H1 (cell line): ENCODE measurements at regions not wholly inside any gene's neighbourhood (a gene's known extent, or its start where the extent isn't known, plus 50 kb on each side); places are given as distances from the start of the nearest gene placed in this dataset.

Experiments used
- CTCF ChIA-PET: fragments of 300-600 bp; sonication (Branson Sonifier 250); formaldehyde crosslinking; loops from one replicate; lab custom pipeline; 2021; ENCODE audit not compliant: partially characterized antibody; lab: Charles Lee
- POLR2A ChIA-PET: fragments of 300-600 bp; sonication (Branson Sonifier 250); formaldehyde crosslinking; loops from one replicate; lab custom pipeline; 2021; ENCODE audit warnings: inconsistent platforms; ENCODE audit not compliant: partially characterized antibody; lab: Charles Lee
- DNase-seq, 2 experiments: peaks; one replicate each; pipeline versions ENCODE4 v3.0.0 to v3.0.0-alpha.2; 2010 to 2022; ENCODE audit warnings: low spot score in 2 of 2, low read depth in 1 of 2, mixed read lengths in 1 of 2
- FAIRE-seq: peaks from 2 replicates; lab custom pipeline; 2011; peaks lifted over from hg19 to GRCh38; lab: Jason Lieb, UNC
- H2AFZ ChIP-seq: 2 replicates; pipeline ENCODE4 v1.8.1; 2012; ENCODE audit warnings: low read length, inconsistent platforms
- H2AK5ac ChIP-seq: 2 replicates; pipeline ENCODE4 v1.6.1; 2013; ENCODE audit warnings: low read depth, low read length
- H2BK120ac ChIP-seq: replicated peaks from 2 replicates; pipeline ENCODE3; 2013; ENCODE audit warnings: low read depth, low read length, inconsistent platforms
- H2BK12ac ChIP-seq: 2 replicates; pipeline ENCODE4 v1.6.1; 2013; ENCODE audit warnings: low read depth, low read length
- H2BK15ac ChIP-seq: 2 replicates; pipeline ENCODE4 v1.6.1; 2013; ENCODE audit warnings: low read length
- H2BK20ac ChIP-seq: 2 replicates; pipeline ENCODE4 v1.6.1; 2013; ENCODE audit warnings: low read length
- H2BK5ac ChIP-seq: 2 replicates; pipeline ENCODE4 v1.6.1; 2013; ENCODE audit warnings: low read depth, low read length
- H3K14ac ChIP-seq: 2 replicates; pipeline ENCODE4 v1.6.1; 2013; ENCODE audit warnings: inconsistent platforms; ENCODE audit not compliant: insufficient read length
- H3K18ac ChIP-seq: 2 replicates; pipeline ENCODE4 v1.6.1; 2013; ENCODE audit warnings: low read length; ENCODE audit errors: extremely low read depth
- H3K23ac ChIP-seq: 2 replicates; pipeline ENCODE4 v1.6.1; 2013; ENCODE audit warnings: inconsistent platforms; ENCODE audit not compliant: insufficient read length
- H3K23me2 ChIP-seq: 2 replicates; pipeline ENCODE4 v1.6.1; 2013; ENCODE audit warnings: low read depth, low read length
- H3K27ac ChIP-seq: 2 replicates; pipeline ENCODE4 v1.6.1; 2011; ENCODE audit warnings: low read depth, low read length, inconsistent platforms
- H3K27me3 ChIP-seq, 4 experiments: replicated peaks in 1 of 4; 1 replicate in 1 of 4; 2 replicates in 3 of 4; pipeline versions ENCODE4 v1.6.1 to v1.8.1; 2011 to 2013; ENCODE audit warnings: low read length in 3 of 4, mild to moderate bottlenecking in 3 of 4, inconsistent platforms in 2 of 4, mixed read lengths in 2 of 4, moderate library complexity in 1 of 4; ENCODE audit not compliant: control insufficient read depth in 3 of 4, insufficient read depth in 3 of 4; ENCODE audit errors: extremely low read depth in 1 of 4
- H3K36me3 ChIP-seq, 4 experiments: 2 replicates each; pipeline versions ENCODE4 v1.6.1 to v1.8.1; 2011 to 2013; ENCODE audit warnings: mild to moderate bottlenecking in 4 of 4, low read length in 3 of 4, moderate library complexity in 2 of 4, control low read depth in 1 of 4, inconsistent platforms in 1 of 4; ENCODE audit not compliant: insufficient read depth in 4 of 4, control insufficient read depth in 2 of 4
- H3K4ac ChIP-seq: replicated peaks from 2 replicates; pipeline ENCODE3; 2013; ENCODE audit warnings: low read length, low read depth, mixed read lengths, inconsistent platforms; ENCODE audit not compliant: insufficient read length
- H3K4me1 ChIP-seq, 4 experiments: replicated peaks in 1 of 4; 1 replicate in 1 of 4; 2 replicates in 3 of 4; pipeline versions ENCODE4 v1.6.1 to v1.8.1; 2011 to 2013; ENCODE audit warnings: low read length in 3 of 4, inconsistent platforms in 2 of 4, mixed read lengths in 1 of 4; ENCODE audit not compliant: insufficient read depth in 4 of 4, control insufficient read depth in 3 of 4
- H3K4me2 ChIP-seq, 2 experiments: 2 replicates each; pipeline versions ENCODE4 v1.6.1 to v1.8.1; 2011 to 2013; ENCODE audit warnings: low read depth in 2 of 2, low read length in 2 of 2, control low read depth in 1 of 2, inconsistent platforms in 1 of 2, mild to moderate bottlenecking in 1 of 2; ENCODE audit not compliant: insufficient read depth in 1 of 2
- H3K4me3 ChIP-seq, 4 experiments: fragments of 200-600, 300-600 bp in 1 of 4; sonication (generic), shearing (Covaris generic), sonication (Bioruptor Twin) in 1 of 4; 2 replicates each; pipeline versions ENCODE4 v1.5.1 to v1.8.1; 2011 to 2016; ENCODE audit warnings: low read length in 4 of 4, low read depth in 3 of 4, control low read depth in 2 of 4, inconsistent platforms in 2 of 4, mild to moderate bottlenecking in 2 of 4, mixed read lengths in 1 of 4, moderate library complexity in 1 of 4; ENCODE audit not compliant: insufficient read depth in 2 of 4; ENCODE audit errors: extremely low read depth in 1 of 4
- H3K56ac ChIP-seq: replicated peaks from 2 replicates; pipeline ENCODE3; 2013; ENCODE audit warnings: low read depth, mild to moderate bottlenecking, mixed read lengths, low read length, inconsistent platforms; ENCODE audit not compliant: insufficient read length
- H3K79me1 ChIP-seq: 2 replicates; pipeline ENCODE4 v1.6.1; 2013; ENCODE audit warnings: low read depth, low read length, control low read depth
- H3K79me2 ChIP-seq, 2 experiments: 2 replicates each; pipeline versions ENCODE4 v1.6.1 to v1.8.1; 2012 to 2013; ENCODE audit warnings: low read length in 2 of 2, mild to moderate bottlenecking in 2 of 2, inconsistent platforms in 1 of 2; ENCODE audit not compliant: insufficient read depth in 2 of 2, control insufficient read depth in 1 of 2
- H3K9ac ChIP-seq, 4 experiments: replicated peaks in 1 of 4; 1 replicate in 1 of 4; 2 replicates in 3 of 4; pipeline versions ENCODE4 v1.6.1 to v1.8.1; 2011 to 2013; ENCODE audit warnings: low read depth in 3 of 4, low read length in 3 of 4, control low read depth in 2 of 4, mild to moderate bottlenecking in 2 of 4, moderate library complexity in 2 of 4, inconsistent platforms in 1 of 4; ENCODE audit errors: extremely low read depth in 1 of 4
- H3K9me3 ChIP-seq, 2 experiments: 2 replicates each; pipeline versions ENCODE4 v1.6.1 to v1.8.1; 2012 to 2013; ENCODE audit warnings: mild to moderate bottlenecking in 2 of 2, moderate library complexity in 2 of 2, control low read depth in 1 of 2, inconsistent platforms in 1 of 2, low read depth in 1 of 2, low read length in 1 of 2, mixed read lengths in 1 of 2; ENCODE audit not compliant: insufficient read depth in 2 of 2
- H4K20me1 ChIP-seq, 2 experiments: replicated peaks in 1 of 2; 2 replicates each; pipeline versions ENCODE3 to v1.8.1; 2011 to 2013; ENCODE audit warnings: inconsistent platforms in 2 of 2, low read length in 2 of 2, mild to moderate bottlenecking in 1 of 2; ENCODE audit not compliant: insufficient read depth in 2 of 2, control insufficient read depth in 1 of 2
- H4K5ac ChIP-seq: 2 replicates; pipeline ENCODE4 v1.6.1; 2013; ENCODE audit warnings: low read length, low read depth, mixed read lengths, inconsistent platforms; ENCODE audit not compliant: insufficient read length
- H4K8ac ChIP-seq: 2 replicates; pipeline ENCODE4 v1.8.0; 2013; ENCODE audit warnings: mild to moderate bottlenecking, moderate library complexity, low read length, inconsistent platforms; ENCODE audit not compliant: insufficient read depth; ENCODE audit errors: extremely low read depth
- H4K91ac ChIP-seq: replicated peaks from 2 replicates; pipeline ENCODE3; 2013; ENCODE audit warnings: low read length, mixed read lengths, inconsistent platforms; ENCODE audit not compliant: insufficient read length
- CHD2 ChIP-seq: IDR thresholded peaks from 2 replicates; pipeline ENCODE4 v1.6.1; 2012; ENCODE audit warnings: low read length, improper control_type of control experiment
- CREB1 ChIP-seq: IDR thresholded peaks from 2 replicates; pipeline ENCODE4 v1.6.1; 2012; ENCODE audit warnings: inconsistent platforms
- CTBP2 ChIP-seq: IDR thresholded peaks from 2 replicates; pipeline ENCODE4 v1.7.0; 2011; ENCODE audit warnings: borderline replicate concordance, mild to moderate bottlenecking, moderate library complexity, mixed read lengths, low read length; ENCODE audit not compliant: insufficient read depth, insufficient read length
- EGR1 ChIP-seq: IDR thresholded peaks from 2 replicates; pipeline ENCODE4 v1.6.1; 2011; ENCODE audit warnings: low read depth, low read length, borderline replicate concordance
- FOSL1 ChIP-seq: IDR thresholded peaks from 2 replicates; pipeline ENCODE4 v1.6.1; 2011; ENCODE audit warnings: mild to moderate bottlenecking, low read depth, low read length, moderate library complexity; ENCODE audit not compliant: insufficient read depth
- KDM1A ChIP-seq: fragments of 200-600, 300-600 bp; sonication (generic); IDR thresholded peaks from 2 replicates; pipeline ENCODE4 v1.7.1; 2016; ENCODE audit warnings: mild to moderate bottlenecking, low read length, borderline replicate concordance
- KDM5A ChIP-seq: fragments of 200-600 bp; IDR thresholded peaks from 2 replicates; pipeline ENCODE4 v1.7.1; 2012; ENCODE audit warnings: mild to moderate bottlenecking, low read length, inconsistent platforms, mixed read lengths
- RAD21 ChIP-seq, 2 experiments: IDR thresholded peaks in 1 of 2; conservative IDR thresholded peaks in 1 of 2; 2 replicates each; pipeline ENCODE4 v1.6.1; 2011; ENCODE audit warnings: low read depth in 2 of 2, low read length in 2 of 2, improper control_type of control experiment in 1 of 2, inconsistent platforms in 1 of 2, mild to moderate bottlenecking in 1 of 2, moderate library complexity in 1 of 2
- RXRA ChIP-seq: IDR thresholded peaks from 2 replicates; pipeline ENCODE4 v1.6.1; 2011; ENCODE audit warnings: low read depth, mild to moderate bottlenecking, low read length, moderate library complexity; ENCODE audit not compliant: insufficient read depth
- SP2 ChIP-seq: IDR thresholded peaks from 2 replicates; pipeline ENCODE4 v1.6.1; 2012; ENCODE audit warnings: mild to moderate bottlenecking, low read length, inconsistent platforms
- SP4 ChIP-seq: IDR thresholded peaks from 2 replicates; pipeline ENCODE4 v1.6.1; 2012; ENCODE audit warnings: low read length, inconsistent platforms
- SRF ChIP-seq: IDR thresholded peaks from 2 replicates; pipeline ENCODE4 v1.6.1; 2011; ENCODE audit warnings: mild to moderate bottlenecking, low read depth, low read length, moderate library complexity
- TAF7 ChIP-seq: optimal IDR thresholded peaks from 2 replicates; pipeline ENCODE3; 2011; ENCODE audit warnings: low read depth, mild to moderate bottlenecking, inconsistent platforms, low read length, moderate library complexity, borderline replicate concordance
- WGBS, 2 experiments: shearing (Covaris generic) in 1 of 2; methylation state at CpG; one replicate each; pipeline versions ENCODE4 v1.1.6 to v1.1.7; 2013 to 2015; ENCODE audit warnings: low lambda C conversion rate in 2 of 2, mixed read lengths in 2 of 2, inconsistent platforms in 1 of 2, low coverage in 1 of 2, missing lambda C conversion rate in 1 of 2; ENCODE audit not compliant: insufficient replicate concordance in 2 of 2, insufficient coverage in 1 of 2, insufficient read length in 1 of 2; ENCODE audit errors: extremely low coverage in 1 of 2, missing lambda C conversion rate in 1 of 2; 5-methylcytosine and 5-hydroxymethylcytosine counted together

GRCh38 chr2:180715044-180715443 lies 265.4 kb upstream of the UBE2E3 start:
- Histone ChIP-seq H3K4me2 (no peak overlapping the region), H3K4me3 (no peak overlapping the region), H3K4ac (no peak overlapping the region), H3K9ac (no peak overlapping the region), H3K79me2 (no peaks in the 10 kb centered on the region), H4K5ac (no peak overlapping the region), H2BK15ac (no peak overlapping the region), H3K27ac (no peak overlapping the region), H3K27me3 (no peaks in the 10 kb centered on the region), H4K91ac (no peak overlapping the region), H2BK5ac (no peak overlapping the region), H3K23me2 (no peaks in the 10 kb centered on the region), H3K9me3 (no peaks in the 10 kb centered on the region), H2AK5ac (no peak overlapping the region), H2BK120ac (no peak overlapping the region), H3K14ac (no peak overlapping the region), H2AFZ (no peak overlapping the region), H2BK20ac (no peak overlapping the region), H4K20me1 (no peaks in the 10 kb centered on the region), H3K18ac (no peak overlapping the region), H2BK12ac (no peak overlapping the region), H3K23ac (no peak overlapping the region), H3K36me3 (no peaks in the 10 kb centered on the region), H3K4me1 (no peaks in the 10 kb centered on the region), H3K56ac (no peak overlapping the region), H4K8ac (no peak overlapping the region), H3K79me1 (no peaks in the 10 kb centered on the region)
- POLR2A ChIA-PET = no interaction called here
- FAIRE-seq = no peak
- CTCF ChIA-PET = interaction anchor here (1.5 kb wide), 1 partner anchor 23 kb away, joined by 3 read pairs; no protein-coding TSS in a partner anchor
- TF ChIP-seq KDM1A (no peak), CREB1 (no peak), KDM5A (no peak), SP2 (no peak), EGR1 (no peak), TAF7 (no peak), SP4 (no peak), RXRA (no peak), SRF (no peak), FOSL1 (no peak), CHD2 (no peak), CTBP2 (no peak), RAD21 (IDR thresholded peaks at IDR 0.05 in 1 of 2, conservative IDR thresholded peaks at IDR 0.05 in 1 of 2; ENCODE audit: low read depth in 2 of 2, low read length in 2 of 2) (no peak)
- WGBS, 2 experiments = 87% methylated on average over 1 of the region's 1 CpG; no CpG with 5 or more reads in 1 of the 2 experiments
- DNase-seq = no peak
